IPS-NIHi7 (cell line): ENCODE measurements at regions not wholly inside any gene's neighbourhood (a gene's known extent, or its start where the extent isn't known, plus 50 kb on each side); places are given as distances from the start of the nearest gene placed in this dataset.

Source experiments
- DNase-seq: peaks from one replicate; pipeline ENCODE4 v3.0.0; 2012; ENCODE audit warnings: mixed read lengths; ENCODE audit errors: extremely low spot score

- DNase-seq, result no peak
Measured at GRCh38 chr5:142378737-142379634, 54.2 kb upstream of the SPRY4 start.

GRCh38 chr5:142375944-142376411 lies 51.2 kb upstream of the SPRY4 start:
- DNase-seq, result no peak
